K562 (cell line): ENCODE measurements at regions not wholly inside any gene's neighbourhood (a gene's known extent, or its start where the extent isn't known, plus 50 kb on each side); places are given as distances from the start of the nearest gene placed in this dataset.

Experiments used
- ATAC-seq: fragments of 200-7000 bp; cut with Tn5 transposase; 3 replicates; pipeline ENCODE4 v1.9.1; 2020; ENCODE audit warnings: moderate library complexity
- BruUV-seq: library from RNA; stranded (reverse); fragments of 400-500 nt; replicated peaks from 2 replicates; lab custom pipeline; 2021; lab: Mats Ljungman, UMichigan
- CTCF ChIA-PET: fragments of 300-600 bp; formaldehyde crosslinking; extraction: SDS; loops from one replicate; lab custom pipeline; 2021; ENCODE audit warnings: low intra/inter-chr PET ratio; lab: Yijun Ruan, JAX
- POLR2A ChIA-PET: fragments of 300-600, 350-650 bp; sonication (Branson Sonifier 250); formaldehyde crosslinking; extraction: SDS; loops from one replicate; lab custom pipeline; 2021; ENCODE audit warnings: antibody characterized with exemption, inconsistent platforms; lab: Yijun Ruan, JAX
- DNase-seq, 4 experiments: peaks; one replicate each; pipeline versions ENCODE4 v3.0.0 to v3.0.0-alpha.2; 2011 to 2018; ENCODE audit warnings: low spot score in 3 of 4, mixed read lengths in 3 of 4; ENCODE audit errors: extremely low read depth in 1 of 4
- FAIRE-seq: peaks from 2 replicates; lab custom pipeline; 2011; peaks lifted over from hg19 to GRCh38; lab: Jason Lieb, UNC
- H2AFZ ChIP-seq: 2 replicates; pipeline ENCODE4 v1.6.0; 2011; ENCODE audit warnings: low read depth, low read length, control low read depth, inconsistent platforms
- H3K27ac ChIP-seq: fragments of 200-600 bp; 3 replicates; pipeline ENCODE4 v1.8.0; 2011; ENCODE audit warnings: low read depth, mild to moderate bottlenecking, control low read depth, inconsistent platforms, low read length, moderate library complexity, mixed read lengths; ENCODE audit errors: extremely low read depth
- H3K27me3 ChIP-seq, 2 experiments: fragments of 300-600 bp in 1 of 2; 2 replicates in 1 of 2; 3 replicates in 1 of 2; pipeline versions ENCODE4 v1.6.0 to v1.8.0; 2011; ENCODE audit warnings: inconsistent platforms in 2 of 2, low read length in 2 of 2, mild to moderate bottlenecking in 1 of 2, mixed read lengths in 1 of 2, moderate library complexity in 1 of 2; ENCODE audit not compliant: control insufficient read depth in 2 of 2, insufficient read depth in 2 of 2
- H3K36me3 ChIP-seq: fragments of 300-600 bp; 3 replicates; pipeline ENCODE4 v1.8.0; 2011; ENCODE audit warnings: mild to moderate bottlenecking, low read length, inconsistent platforms; ENCODE audit not compliant: control insufficient read depth, insufficient read depth
- H3K4me1 ChIP-seq, 2 experiments: fragments of 200-600 bp in 1 of 2; replicated peaks in 1 of 2; 2 replicates in 1 of 2; 3 replicates in 1 of 2; pipeline versions ENCODE4 v1.5.1 to v1.8.0; 2011; ENCODE audit warnings: inconsistent platforms in 2 of 2, low read length in 2 of 2, mild to moderate bottlenecking in 1 of 2, mixed read lengths in 1 of 2, moderate library complexity in 1 of 2; ENCODE audit not compliant: control insufficient read depth in 2 of 2, insufficient read depth in 2 of 2
- H3K4me2 ChIP-seq: 2 replicates; pipeline ENCODE4 v1.6.1; 2011; ENCODE audit warnings: low read length, control low read depth, inconsistent platforms, mixed read lengths; ENCODE audit not compliant: insufficient read depth
- H3K4me3 ChIP-seq: fragments of 200-600 bp; sonication (generic), shearing (Covaris generic); 2 replicates; pipeline ENCODE4 v1.5.1; 2016; ENCODE audit warnings: control low read depth, inconsistent platforms
- H3K79me2 ChIP-seq: fragments of 200-600 bp; 3 replicates; pipeline ENCODE4 v1.8.0; 2011; ENCODE audit warnings: low read length, inconsistent platforms; ENCODE audit not compliant: control insufficient read depth, insufficient read depth
- H3K9ac ChIP-seq, 2 experiments: 2 replicates each; pipeline versions ENCODE4 v1.6.0 to v1.6.1; 2011; ENCODE audit warnings: low read depth in 2 of 2, low read length in 2 of 2, control low read depth in 1 of 2, inconsistent platforms in 1 of 2, mild to moderate bottlenecking in 1 of 2, mixed read lengths in 1 of 2; ENCODE audit not compliant: insufficient read depth in 1 of 2
- H3K9me1 ChIP-seq: one replicate; pipeline ENCODE4 v1.6.0; 2011; ENCODE audit warnings: inconsistent platforms, mild to moderate bottlenecking, low read length, moderate library complexity; ENCODE audit not compliant: control insufficient read depth, insufficient read depth
- H3K9me3 ChIP-seq: replicated peaks from 2 replicates; pipeline ENCODE4 v1.5.1; 2011; ENCODE audit warnings: low read depth, low read length, inconsistent platforms; ENCODE audit not compliant: control insufficient read depth, insufficient read depth
- H4K20me1 ChIP-seq: replicated peaks from 2 replicates; pipeline ENCODE4 v1.6.1; 2011; ENCODE audit warnings: low read length, inconsistent platforms, mixed read lengths; ENCODE audit not compliant: control insufficient read depth, insufficient read depth
- CHD1 ChIP-seq: fragments of 200-600 bp; sonication (generic); IDR thresholded peaks from one replicate; pipeline ENCODE4 v1.6.1; 2012; ENCODE audit warnings: mild to moderate bottlenecking, moderate library complexity, low read length, inconsistent platforms
- CREB1 ChIP-seq, 2 experiments: sonication (generic) in 1 of 2; formaldehyde crosslinking in 1 of 2; IDR thresholded peaks; 2 replicates each; pipeline versions ENCODE4 v1.6.1 to v1.8.0; 2012 to 2022; ENCODE audit warnings: inconsistent platforms in 1 of 2, mild to moderate bottlenecking in 1 of 2, missing genetic modification reagents in 1 of 2, moderate library complexity in 1 of 2
- ELF2 ChIP-seq: fragments of 250-450 bp; sonication (Bioruptor Pico); IDR thresholded peaks from 2 replicates; pipeline ENCODE4 v1.5.0; 2021; ENCODE audit warnings: mild to moderate bottlenecking
- FOXK2 ChIP-seq, 2 experiments: fragments of 450-650 bp; IDR thresholded peaks in 1 of 2; conservative IDR thresholded peaks in 1 of 2; 2 replicates each; pipeline ENCODE4 v1.6.1; 2016; ENCODE audit warnings: low read depth in 2 of 2, mild to moderate bottlenecking in 1 of 2
- NCOA4 ChIP-seq: fragments of 450-650 bp; IDR thresholded peaks from 2 replicates; pipeline ENCODE4 v1.6.1; 2018; ENCODE audit warnings: mild to moderate bottlenecking; ENCODE audit not compliant: partially characterized antibody
- SAP30 ChIP-seq: fragments of 200-600 bp; sonication (generic); IDR thresholded peaks from 2 replicates; pipeline ENCODE4 v1.6.1; 2012; ENCODE audit warnings: borderline replicate concordance, low read depth, mild to moderate bottlenecking, moderate library complexity, low read length, control low read depth, inconsistent platforms; ENCODE audit not compliant: insufficient read depth, poor library complexity, severe bottlenecking
- TEAD2 ChIP-seq: fragments of 450-650 bp; IDR thresholded peaks from 2 replicates; pipeline ENCODE4 v1.6.1; 2016; ENCODE audit warnings: missing genetic modification characterization, control low read depth, missing compliant biosample characterization
- ZNF644 ChIP-seq: fragments of 200-800 bp; sonication (Bioruptor generic); IDR thresholded peaks from 2 replicates; pipeline ENCODE4 v1.6.1; 2016; ENCODE audit warnings: low read depth, missing genetic modification characterization, missing compliant biosample characterization
- WGBS: fragments of 100-300 bp; shearing (Covaris generic); methylation state at CpG from one replicate; pipeline ENCODE4 v1.1.6; 2016; ENCODE audit warnings: low coverage, mixed read lengths; ENCODE audit not compliant: insufficient coverage; ENCODE audit errors: missing lambda C conversion rate; 5-methylcytosine and 5-hydroxymethylcytosine counted together
- in situ Hi-C: fragments of 300-500 bp; cut with MboI; formaldehyde crosslinking; loops from 4 replicates; pipeline ENCODE4 v1.15.0; 2018; ENCODE audit warnings: inconsistent platforms, mixed read lengths
- intact Hi-C: fragments of 100-400 bp; cut with micrococcal nuclease; formaldehyde crosslinking; loops from 2 replicates; pipeline ENCODE4 v1.14.2; 2022
- TF ChIP-seq, protein P1 (sequence below): fragments of 200-800 bp; sonication (Bioruptor generic); IDR thresholded peaks from 2 replicates; pipeline ENCODE4 v1.6.1; 2017; ENCODE audit warnings: missing genetic modification characterization, missing compliant biosample characterization
- TF ChIP-seq, protein P2 (sequence below): sonication (generic); formaldehyde crosslinking; IDR thresholded peaks from 2 replicates; pipeline ENCODE4 v1.9.0; 2022; ENCODE audit warnings: mild to moderate bottlenecking, missing genetic modification reagents
- TF ChIP-seq, protein P3 (sequence below): fragments of 450-650 bp; IDR thresholded peaks from 2 replicates; pipeline ENCODE4 v1.6.1; 2016; ENCODE audit warnings: low read depth, mild to moderate bottlenecking, moderate library complexity
- TF ChIP-seq, protein P4 (sequence below): fragments of 250-450 bp; sonication (Bioruptor Pico); IDR thresholded peaks from 2 replicates; pipeline ENCODE4 v1.4.0; 2020

DNA sequence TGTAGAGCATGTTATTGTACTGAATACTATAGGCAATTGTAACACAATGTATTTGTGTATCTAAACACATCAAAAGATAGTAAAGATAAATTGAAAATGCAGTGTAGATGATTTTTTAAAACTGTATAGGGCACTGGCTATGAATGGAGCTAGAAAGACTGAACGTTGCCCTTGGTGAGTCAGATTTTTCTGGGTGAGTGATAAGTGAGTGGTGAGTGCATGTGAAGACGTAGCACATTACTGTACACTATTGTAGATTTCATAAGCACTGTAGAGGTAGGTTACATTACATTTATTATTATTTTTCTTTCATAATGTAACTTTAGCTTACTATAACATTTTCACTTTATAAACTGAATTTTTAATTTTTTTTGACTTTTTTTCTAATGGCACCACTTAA is 1491.6 kb downstream of the TECRL start:
- ChIA-PET POLR2A (no interaction called here), CTCF (no interaction called here)
- no peak for FAIRE-seq
- Histone ChIP-seq H3K9ac (no peak overlapping the region), H3K4me1 (no peaks in the 10 kb centered on the region), H3K79me2 (no peaks in the 10 kb centered on the region), H2AFZ (no peak overlapping the region), H3K9me3 (no peaks in the 10 kb centered on the region), H3K4me2 (no peak overlapping the region), H3K27me3 (no peaks in the 10 kb centered on the region), H4K20me1 (no peaks in the 10 kb centered on the region), H3K9me1 (no peaks in the 10 kb centered on the region), H3K36me3 (no peaks in the 10 kb centered on the region), H3K27ac (no peak overlapping the region), H3K4me3 (no peak overlapping the region)
- no peak for DNase-seq
- in situ Hi-C loops (no loop called here), intact Hi-C loops (no loop called here)
- TF ChIP-seq NCOA4 (no peak), CREB1 (IDR thresholded peaks at IDR 0.05) (no peak), CREB1 (CRISPR knock-in tag; IDR thresholded peaks at IDR 0.05) (no peak), CHD1 (no peak)
- TF ChIP-seq, protein P1, sequence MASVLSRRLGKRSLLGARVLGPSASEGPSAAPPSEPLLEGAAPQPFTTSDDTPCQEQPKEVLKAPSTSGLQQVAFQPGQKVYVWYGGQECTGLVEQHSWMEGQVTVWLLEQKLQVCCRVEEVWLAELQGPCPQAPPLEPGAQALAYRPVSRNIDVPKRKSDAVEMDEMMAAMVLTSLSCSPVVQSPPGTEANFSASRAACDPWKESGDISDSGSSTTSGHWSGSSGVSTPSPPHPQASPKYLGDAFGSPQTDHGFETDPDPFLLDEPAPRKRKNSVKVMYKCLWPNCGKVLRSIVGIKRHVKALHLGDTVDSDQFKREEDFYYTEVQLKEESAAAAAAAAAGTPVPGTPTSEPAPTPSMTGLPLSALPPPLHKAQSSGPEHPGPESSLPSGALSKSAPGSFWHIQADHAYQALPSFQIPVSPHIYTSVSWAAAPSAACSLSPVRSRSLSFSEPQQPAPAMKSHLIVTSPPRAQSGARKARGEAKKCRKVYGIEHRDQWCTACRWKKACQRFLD: no peak
- BruUV-seq: no TSS peak
- no peak for ATAC-seq
- WGBS: 0% methylated on average over 2 of the region's 2 CpGs

DNA sequence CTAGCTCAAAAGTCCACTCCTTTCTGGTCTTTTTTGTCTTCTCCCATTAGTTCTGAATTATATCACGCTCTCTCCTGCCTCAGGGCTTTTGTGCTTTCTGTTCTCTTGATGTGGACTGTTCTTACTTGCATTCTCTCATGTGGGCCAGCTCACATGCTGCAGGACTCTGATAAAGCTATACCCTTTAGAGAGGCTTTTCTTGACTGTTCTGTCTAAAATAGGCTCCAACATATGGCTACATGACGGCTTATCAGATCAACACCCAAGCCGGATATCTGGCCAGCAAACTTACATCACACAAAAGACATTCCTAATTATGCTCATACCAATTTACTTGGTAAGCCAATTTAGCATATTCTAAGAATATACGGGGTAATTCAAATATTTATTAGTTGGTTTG is 1494.5 kb downstream of the TECRL start:
- no TSS peak for BruUV-seq
- FAIRE-seq (no peak), DNase-seq (no peak), ATAC-seq (no peak)
- intact Hi-C loops: no loop called here
- Histone ChIP-seq H2AFZ (no peak overlapping the region), H3K9me1 (no peaks in the 10 kb centered on the region), H3K9me3 (no peaks in the 10 kb centered on the region), H3K4me2 (no peak overlapping the region), H3K27me3 (no peaks in the 10 kb centered on the region), H3K4me1 (no peaks in the 10 kb centered on the region), H3K4me3 (no peak overlapping the region), H3K27ac (no peak overlapping the region), H3K9ac (no peak overlapping the region), H3K36me3 (no peaks in the 10 kb centered on the region), H4K20me1 (no peaks in the 10 kb centered on the region), H3K79me2 (no peaks in the 10 kb centered on the region)
- in situ Hi-C loops: no loop called here
- CTCF ChIA-PET: no interaction called here
- POLR2A ChIA-PET: no interaction called here
- 4% methylated on average over 4 of the region's 4 CpGs for WGBS
- TF ChIP-seq, protein P2, sequence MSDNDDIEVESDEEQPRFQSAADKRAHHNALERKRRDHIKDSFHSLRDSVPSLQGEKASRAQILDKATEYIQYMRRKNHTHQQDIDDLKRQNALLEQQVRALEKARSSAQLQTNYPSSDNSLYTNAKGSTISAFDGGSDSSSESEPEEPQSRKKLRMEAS (CRISPR knock-in tag): no peak
- TF ChIP-seq ZNF644 (tag) (no peak), ELF2 (no peak), FOXK2 (conservative IDR thresholded peaks at IDR 0.05 in 1 of 2, IDR thresholded peaks at IDR 0.05 in 1 of 2; ENCODE audit: low read depth in 2 of 2) (no peak), SAP30 (no peak), TEAD2 (no peak)
- TF ChIP-seq, protein P3, sequence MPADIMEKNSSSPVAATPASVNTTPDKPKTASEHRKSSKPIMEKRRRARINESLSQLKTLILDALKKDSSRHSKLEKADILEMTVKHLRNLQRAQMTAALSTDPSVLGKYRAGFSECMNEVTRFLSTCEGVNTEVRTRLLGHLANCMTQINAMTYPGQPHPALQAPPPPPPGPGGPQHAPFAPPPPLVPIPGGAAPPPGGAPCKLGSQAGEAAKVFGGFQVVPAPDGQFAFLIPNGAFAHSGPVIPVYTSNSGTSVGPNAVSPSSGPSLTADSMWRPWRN: no peak
- TF ChIP-seq, protein P4, sequence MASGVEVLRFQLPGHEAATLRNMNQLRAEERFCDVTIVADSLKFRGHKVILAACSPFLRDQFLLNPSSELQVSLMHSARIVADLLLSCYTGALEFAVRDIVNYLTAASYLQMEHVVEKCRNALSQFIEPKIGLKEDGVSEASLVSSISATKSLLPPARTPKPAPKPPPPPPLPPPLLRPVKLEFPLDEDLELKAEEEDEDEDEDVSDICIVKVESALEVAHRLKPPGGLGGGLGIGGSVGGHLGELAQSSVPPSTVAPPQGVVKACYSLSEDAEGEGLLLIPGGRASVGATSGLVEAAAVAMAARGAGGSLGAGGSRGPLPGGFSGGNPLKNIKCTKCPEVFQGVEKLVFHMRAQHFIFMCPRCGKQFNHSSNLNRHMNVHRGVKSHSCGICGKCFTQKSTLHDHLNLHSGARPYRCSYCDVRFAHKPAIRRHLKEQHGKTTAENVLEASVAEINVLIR: no peak
